A172 (cell line): ENCODE measurements at regions not wholly inside any gene's neighbourhood (a gene's known extent, or its start where the extent isn't known, plus 50 kb on each side); places are given as distances from the start of the nearest gene placed in this dataset.
"Not testable (repeated sequence)": the region's sequence is repeated elsewhere in the genome, so short reads cannot be mapped to it uniquely, and the experiment has no call there.

Experiments used
- DNase-seq: peaks from one replicate; pipeline ENCODE4 v3.0.0-alpha.2; 2015; ENCODE audit warnings: low spot score

GRCh38 chr20:43404878-43405277 lies 52.8 kb upstream of the SRSF6 start:
- peak; percentile 68 for DNase-seq

DNA sequence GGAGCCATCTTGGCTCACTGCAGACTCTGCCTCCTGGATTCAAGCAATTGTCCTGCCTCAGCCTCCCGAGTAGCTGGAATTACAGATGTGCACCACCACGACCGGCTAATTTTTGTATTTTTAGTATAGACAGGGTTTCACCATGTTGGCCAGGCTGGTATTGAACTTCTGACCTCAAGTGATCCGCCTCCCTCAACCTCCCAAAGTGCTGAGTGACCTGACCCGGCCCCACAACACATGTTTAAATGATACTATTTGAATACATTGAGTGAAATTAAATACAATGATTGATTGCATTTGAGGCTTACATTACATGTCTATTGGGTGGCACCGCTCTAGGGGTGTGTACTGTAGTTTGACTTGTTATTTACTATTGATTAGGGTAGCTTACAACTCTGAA lies 56.8 kb upstream of the SRSF6 start:
- DNase-seq, result not testable (repeated sequence)

GRCh38 chr20:43398676-43399324 lies 58.9 kb upstream of the SRSF6 start:
- no peak for DNase-seq

DNA sequence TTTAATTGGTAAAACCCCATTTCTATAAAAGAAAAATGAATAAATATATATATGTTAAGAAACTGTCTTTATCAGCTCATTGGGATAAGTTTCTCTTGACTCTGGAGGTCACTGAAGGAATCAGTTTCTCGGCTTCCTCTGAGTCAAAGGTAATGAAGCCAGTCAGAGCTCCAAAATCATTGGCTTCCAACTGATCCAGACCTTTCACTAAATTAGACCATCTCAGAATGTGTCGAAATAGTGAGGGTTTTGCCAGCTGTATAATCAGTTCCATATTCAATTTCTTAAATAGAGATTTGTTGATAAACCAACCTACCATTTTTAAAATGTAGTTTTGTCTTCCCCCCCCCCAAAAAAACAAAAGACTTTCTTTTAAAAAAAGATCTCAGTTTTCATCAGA lies 60.5 kb upstream of the SRSF6 start:
- DNase-seq, result no peak

DNA sequence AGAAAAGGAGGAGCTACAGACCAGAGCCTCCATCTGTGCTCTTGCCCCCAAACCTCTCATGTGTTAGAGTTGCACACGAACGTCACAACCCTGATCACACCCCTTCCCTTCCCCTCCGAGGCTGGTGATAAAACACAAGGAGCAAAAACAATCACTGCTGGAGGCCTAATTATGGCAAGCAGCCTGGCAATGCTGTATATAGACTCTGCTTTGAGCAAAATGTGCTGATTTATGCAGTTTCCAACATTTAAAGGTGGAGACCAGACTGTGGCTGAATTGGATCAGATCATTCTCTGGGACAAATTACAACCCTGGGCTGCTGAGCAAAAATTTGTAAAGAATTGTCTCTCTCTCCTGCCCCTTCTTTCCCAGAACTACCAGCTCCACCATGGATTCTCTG lies 64.6 kb upstream of the SRSF6 start:
- no peak for DNase-seq

- no peak for DNase-seq
Measured at GRCh38 chr20:43392561-43392960, 65.1 kb upstream of the SRSF6 start.

DNA sequence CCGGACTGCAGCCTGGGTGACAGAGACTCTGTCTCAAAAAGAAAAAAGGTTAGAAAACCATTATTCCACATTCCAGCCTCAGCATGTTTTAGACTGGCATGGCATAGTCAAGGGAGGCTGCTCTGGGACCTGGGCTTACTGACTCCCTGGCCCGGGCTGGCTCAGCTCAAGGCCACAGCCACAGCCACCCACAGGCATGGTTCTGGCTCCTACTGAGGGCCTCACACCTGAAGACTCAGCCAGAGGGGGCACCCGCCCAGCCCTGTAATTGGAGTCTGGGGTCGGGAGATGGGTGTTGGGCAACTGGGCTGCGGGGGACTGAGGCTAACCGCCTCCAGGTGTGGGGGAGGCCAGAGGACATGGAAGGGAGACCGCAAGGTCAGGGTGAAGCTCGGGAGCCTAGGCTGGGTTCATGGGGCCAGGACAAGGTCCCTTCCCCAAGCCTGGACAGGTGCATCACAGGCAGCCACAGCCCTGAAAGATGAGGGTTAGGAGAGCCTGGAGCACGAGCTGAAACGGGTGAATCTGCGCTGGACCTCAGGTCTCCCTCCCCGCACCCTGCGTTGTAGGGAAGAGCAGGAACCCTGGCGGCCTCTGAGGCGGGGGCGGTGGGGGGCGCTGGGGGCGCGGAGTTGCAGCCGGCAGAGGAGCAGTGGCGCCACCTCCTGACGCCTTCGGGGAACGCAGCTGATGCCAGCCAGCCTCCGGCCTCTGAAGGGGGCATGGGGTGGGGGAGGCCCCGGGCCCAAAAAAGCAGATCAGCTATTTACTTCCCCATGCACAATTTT lies 67.7 kb upstream of the SRSF6 start:
- DNase-seq, result no peak

DNA sequence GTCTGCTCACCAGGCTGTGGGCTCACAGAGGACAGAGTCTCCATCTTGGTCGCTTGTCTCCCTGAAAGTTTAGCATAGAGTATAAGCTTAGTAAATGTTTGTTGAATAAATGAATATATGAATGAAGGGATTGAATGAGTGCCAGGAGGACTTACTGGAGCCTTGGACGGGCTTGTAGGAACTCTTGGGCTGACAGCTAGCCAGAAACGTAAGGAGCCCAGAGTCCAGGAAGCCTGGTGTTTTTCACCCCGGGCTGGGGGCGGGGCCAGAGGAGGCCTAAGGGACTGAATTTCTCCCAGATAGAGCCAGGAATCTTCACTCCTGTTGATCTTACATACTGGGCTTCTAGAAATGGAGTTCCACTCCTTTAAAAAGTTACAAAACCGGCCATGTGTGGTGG lies 68.5 kb upstream of the SRSF6 start:
- no peak for DNase-seq

- no peak for DNase-seq
Measured at GRCh38 chr20:43388268-43389002, 69.3 kb upstream of the SRSF6 start.

DNA sequence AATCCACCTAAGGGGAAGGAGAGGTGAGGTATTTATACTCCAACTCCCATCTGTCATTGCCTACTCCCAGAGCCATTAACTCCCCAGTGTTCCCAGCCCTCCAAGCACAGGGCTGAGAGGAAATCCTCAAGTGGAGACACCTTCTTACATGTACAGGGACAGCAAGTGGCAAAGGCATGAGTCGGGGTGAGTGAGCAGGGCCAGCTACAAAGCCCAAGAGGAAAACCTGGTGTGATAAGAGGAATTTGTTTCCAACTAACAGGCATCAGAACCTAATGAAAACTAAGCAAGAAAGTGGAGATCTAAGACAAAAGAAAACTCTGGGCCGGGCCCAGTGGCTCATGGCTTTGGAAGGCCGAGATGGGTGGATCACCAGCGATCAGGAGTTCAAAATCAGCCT lies 70.0 kb upstream of the SRSF6 start:
- DNase-seq, result peak; percentile 37

- no peak for DNase-seq
Measured at GRCh38 chr20:43386878-43387277, 70.8 kb upstream of the SRSF6 start.

- DNase-seq, result no peak
Measured at GRCh38 chr20:43385914-43386313, 71.8 kb upstream of the SRSF6 start.

- DNase-seq, result no peak
Measured at GRCh38 chr20:43384101-43384940, 73.4 kb upstream of the SRSF6 start.

GRCh38 chr20:43383026-43383795 lies 74.5 kb upstream of the SRSF6 start:
- DNase-seq, result no peak

DNA sequence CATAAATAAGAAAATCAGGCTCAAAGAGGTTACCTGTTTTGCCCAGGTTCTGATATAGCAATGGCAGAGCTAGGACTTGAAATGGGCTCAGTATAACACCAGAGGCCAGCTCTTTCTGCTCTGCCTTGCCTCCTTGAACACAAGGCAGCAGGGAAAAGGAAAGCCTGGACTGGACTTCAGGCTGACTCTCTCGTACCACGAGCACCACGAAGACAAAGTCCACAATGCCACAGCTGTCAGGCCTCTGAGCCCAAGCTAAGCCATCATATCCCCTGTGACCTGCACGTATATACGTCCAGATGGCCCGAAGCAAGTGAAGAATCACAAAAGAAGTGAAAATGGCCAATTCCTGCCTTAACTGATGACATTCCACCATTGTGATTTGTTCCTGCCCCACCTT lies 75.6 kb upstream of the SRSF6 start:
- DNase-seq, result not testable (repeated sequence)

- not testable (repeated sequence) for DNase-seq
Measured at GRCh38 chr20:43381533-43381932, 76.2 kb upstream of the SRSF6 start.

GRCh38 chr20:43379239-43379917 lies 78.3 kb upstream of the SRSF6 start:
- peak; percentile 83 for DNase-seq

DNA sequence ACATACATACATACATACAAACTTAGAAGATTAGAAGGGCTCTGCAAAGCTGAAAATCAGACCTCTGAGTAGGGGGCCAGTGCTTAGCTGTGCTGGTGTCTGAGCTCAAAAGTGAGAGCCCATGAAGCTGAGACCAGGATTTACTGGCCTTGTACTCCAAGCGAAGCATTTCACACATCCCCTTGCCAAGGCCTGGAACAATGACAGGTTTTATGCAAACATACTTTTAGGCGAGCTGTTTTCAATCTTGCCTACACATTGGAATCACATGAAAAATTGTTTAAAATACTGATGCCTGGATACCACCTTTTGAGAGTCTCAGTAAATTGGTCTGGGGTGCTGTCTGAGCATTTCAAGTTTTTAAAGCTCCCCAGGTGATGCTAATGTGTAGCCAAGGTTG lies 80.9 kb upstream of the SRSF6 start:
- no peak for DNase-seq

DNA sequence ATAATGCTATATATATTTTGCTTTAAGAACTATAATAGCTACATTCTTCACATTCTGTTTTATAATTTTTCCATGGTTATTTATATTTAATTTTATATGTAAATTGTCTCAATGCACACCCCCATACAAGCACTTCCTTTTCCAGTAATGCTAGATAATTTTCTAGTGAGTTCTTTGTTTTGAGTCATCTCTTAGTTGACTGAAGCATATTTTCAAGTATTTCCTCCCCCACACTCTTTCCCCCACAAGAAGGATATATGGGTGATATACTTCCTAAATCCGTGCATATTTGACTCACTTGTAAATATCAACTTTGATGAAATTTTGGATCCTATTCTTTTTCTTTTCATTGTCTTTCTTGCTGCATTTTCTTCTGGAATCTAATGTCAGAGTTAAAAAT lies 82.1 kb upstream of the SRSF6 start:
- DNase-seq, result no peak

GRCh38 chr20:43372051-43372450 lies 85.6 kb upstream of the SRSF6 start:
- DNase-seq, result no peak

- DNase-seq, result no peak
Measured at GRCh38 chr20:43365691-43366090, 92.0 kb upstream of the SRSF6 start.
